ENCODE measurements at regions not wholly inside any gene's neighbourhood (a gene's known extent, or its start where the extent isn't known, plus 50 kb on each side); places are given as distances from the start of the nearest gene placed in this dataset.

GRCh38 chr4:104912518-104912917, 234.2 kb upstream of the TET2 start:
- ChIA-PET CTCF (ENCODE audit: unreplicated experiment) (no interaction called here), POLR2A (interaction anchor here (0.6 to 2.0 kb wide), 3 partner anchors 8 to 431 kb away, joined by 3 to 6 read pairs (median 3); no protein-coding TSS in a partner anchor)
- no peak overlapping the region for H2AFZ ChIP-seq (ENCODE audit: low read length)

GRCh38 chr4:104915373-104915772, 231.3 kb upstream of the TET2 start:
- Histone ChIP-seq H3K36me3 (ENCODE audit: insufficient read depth, low read length) (no peaks in the 10 kb centered on the region), H3K27ac (ENCODE audit: low read depth, low read length, poor library complexity, severe bottlenecking) (no peak overlapping the region), H4K20me1 (ENCODE audit: insufficient read depth, low read length) (no peaks in the 10 kb centered on the region), H3K4me2 (ENCODE audit: low read length) (no peak overlapping the region), H3K4me1 (ENCODE audit: insufficient read depth, low read length, poor library complexity, severe bottlenecking) (no peaks in the 10 kb centered on the region), H3K9me2 (ENCODE audit: insufficient read depth, low read length) (no peaks in the 10 kb centered on the region), H3K9me3 (ENCODE audit: low read length) (no peaks in the 10 kb centered on the region), H3K79me2 (ENCODE audit: insufficient read depth, low read depth, low read length) (no peaks in the 10 kb centered on the region), H2AFZ (ENCODE audit: low read length) (no peak overlapping the region), H3K4me3 (ENCODE audit: low read depth, low read length, poor library complexity, severe bottlenecking) (no peak overlapping the region)
- DNase-seq (ENCODE audit: low spot score): no peak
- POLR2A ChIA-PET: no interaction called here
- BruUV-seq (replicated peaks): no TSS peak
- CTCF ChIA-PET (ENCODE audit: unreplicated experiment): no interaction called here
- no peak for TF ChIP-seq EZH2phosphoT487 (IDR thresholded peaks at IDR 0.05; ENCODE audit: borderline replicate concordance, low read depth, low read length)
- TF ChIP-seq, protein P1, sequence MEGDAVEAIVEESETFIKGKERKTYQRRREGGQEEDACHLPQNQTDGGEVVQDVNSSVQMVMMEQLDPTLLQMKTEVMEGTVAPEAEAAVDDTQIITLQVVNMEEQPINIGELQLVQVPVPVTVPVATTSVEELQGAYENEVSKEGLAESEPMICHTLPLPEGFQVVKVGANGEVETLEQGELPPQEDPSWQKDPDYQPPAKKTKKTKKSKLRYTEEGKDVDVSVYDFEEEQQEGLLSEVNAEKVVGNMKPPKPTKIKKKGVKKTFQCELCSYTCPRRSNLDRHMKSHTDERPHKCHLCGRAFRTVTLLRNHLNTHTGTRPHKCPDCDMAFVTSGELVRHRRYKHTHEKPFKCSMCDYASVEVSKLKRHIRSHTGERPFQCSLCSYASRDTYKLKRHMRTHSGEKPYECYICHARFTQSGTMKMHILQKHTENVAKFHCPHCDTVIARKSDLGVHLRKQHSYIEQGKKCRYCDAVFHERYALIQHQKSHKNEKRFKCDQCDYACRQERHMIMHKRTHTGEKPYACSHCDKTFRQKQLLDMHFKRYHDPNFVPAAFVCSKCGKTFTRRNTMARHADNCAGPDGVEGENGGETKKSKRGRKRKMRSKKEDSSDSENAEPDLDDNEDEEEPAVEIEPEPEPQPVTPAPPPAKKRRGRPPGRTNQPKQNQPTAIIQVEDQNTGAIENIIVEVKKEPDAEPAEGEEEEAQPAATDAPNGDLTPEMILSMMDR (conservative IDR thresholded peaks at IDR 0.05; ENCODE audit: low read length): no peak
- intact Hi-C loops (cut with micrococcal nuclease; ENCODE audit: unreplicated experiment): no loop called here

More at GRCh38 chr4:104912518-104912917, 234.2 kb upstream of the TET2 start:
- Histone ChIP-seq H4K20me1 (ENCODE audit: insufficient read depth, low read length) (no peaks in the 10 kb centered on the region), H3K4me1 (ENCODE audit: insufficient read depth, low read length, poor library complexity, severe bottlenecking) (no peaks in the 10 kb centered on the region), H3K36me3 (ENCODE audit: insufficient read depth, low read length) (no peaks in the 10 kb centered on the region), H3K27ac (ENCODE audit: low read depth, low read length, poor library complexity, severe bottlenecking) (no peak overlapping the region), H3K9me3 (ENCODE audit: low read length) (no peaks in the 10 kb centered on the region), H3K9me2 (ENCODE audit: insufficient read depth, low read length) (no peaks in the 10 kb centered on the region), H3K79me2 (ENCODE audit: insufficient read depth, low read depth, low read length) (no peaks in the 10 kb centered on the region), H3K4me3 (ENCODE audit: low read depth, low read length, poor library complexity, severe bottlenecking) (no peak overlapping the region), H3K4me2 (ENCODE audit: low read length) (no peak overlapping the region)
- intact Hi-C loops (cut with micrococcal nuclease; ENCODE audit: unreplicated experiment): no loop called here
- no peak for DNase-seq (ENCODE audit: low spot score)
- no TSS peak for BruUV-seq (replicated peaks)
- TF ChIP-seq, protein P1 (conservative IDR thresholded peaks at IDR 0.05; ENCODE audit: low read length): no peak
- no peak for TF ChIP-seq EZH2phosphoT487 (IDR thresholded peaks at IDR 0.05; ENCODE audit: borderline replicate concordance, low read depth, low read length)

DNA sequence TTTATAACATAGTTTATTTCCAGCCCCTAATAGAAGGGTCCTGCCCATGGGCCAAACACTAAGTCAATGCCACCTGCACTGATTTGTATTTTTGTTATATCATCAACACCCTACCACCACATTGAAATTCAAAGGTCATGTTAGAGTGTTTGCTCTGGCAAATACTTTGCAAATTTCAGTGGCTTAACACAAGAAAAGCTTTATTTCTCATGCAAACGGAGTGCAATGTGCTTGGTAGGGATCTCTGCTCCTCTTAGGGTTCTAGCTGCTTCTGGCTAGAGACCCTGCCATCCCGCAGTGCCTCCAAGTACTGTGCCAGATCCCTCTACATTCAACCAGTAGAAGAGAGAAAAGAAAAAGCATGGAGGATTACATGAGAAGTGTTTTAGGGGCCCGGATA, 230.8 kb upstream of the TET2 start:
- Histone ChIP-seq H3K36me3 (ENCODE audit: insufficient read depth, low read length) (no peaks in the 10 kb centered on the region), H3K4me2 (ENCODE audit: low read length) (no peak overlapping the region), H4K20me1 (ENCODE audit: insufficient read depth, low read length) (no peaks in the 10 kb centered on the region), H3K9me3 (ENCODE audit: low read length) (no peaks in the 10 kb centered on the region), H3K79me2 (ENCODE audit: insufficient read depth, low read depth, low read length) (no peaks in the 10 kb centered on the region), H3K4me1 (ENCODE audit: insufficient read depth, low read length, poor library complexity, severe bottlenecking) (no peaks in the 10 kb centered on the region), H3K27ac (ENCODE audit: low read depth, low read length, poor library complexity, severe bottlenecking) (no peak overlapping the region), H2AFZ (ENCODE audit: low read length) (no peak overlapping the region), H3K4me3 (ENCODE audit: low read depth, low read length, poor library complexity, severe bottlenecking) (no peak overlapping the region), H3K9me2 (ENCODE audit: insufficient read depth, low read length) (no peaks in the 10 kb centered on the region)
- no peak for DNase-seq (ENCODE audit: low spot score)
- TF ChIP-seq EZH2phosphoT487 (IDR thresholded peaks at IDR 0.05; ENCODE audit: borderline replicate concordance, low read depth, low read length): no peak
- TF ChIP-seq, protein P1 (conservative IDR thresholded peaks at IDR 0.05; ENCODE audit: low read length): no peak
- CTCF ChIA-PET (ENCODE audit: unreplicated experiment): no interaction called here
- no TSS peak for BruUV-seq (replicated peaks)
- POLR2A ChIA-PET: no interaction called here
- intact Hi-C loops (cut with micrococcal nuclease; ENCODE audit: unreplicated experiment): no loop called here
